Fibroblast of skin of right quadriceps (primary cell): ENCODE measurements at regions not wholly inside any gene's neighbourhood (a gene's known extent, or its start where the extent isn't known, plus 50 kb on each side); places are given as distances from the start of the nearest gene placed in this dataset.

Experiments
- DNase-seq: peaks from one replicate; pipeline ENCODE4 v3.0.0-alpha.2; 2013

DNA sequence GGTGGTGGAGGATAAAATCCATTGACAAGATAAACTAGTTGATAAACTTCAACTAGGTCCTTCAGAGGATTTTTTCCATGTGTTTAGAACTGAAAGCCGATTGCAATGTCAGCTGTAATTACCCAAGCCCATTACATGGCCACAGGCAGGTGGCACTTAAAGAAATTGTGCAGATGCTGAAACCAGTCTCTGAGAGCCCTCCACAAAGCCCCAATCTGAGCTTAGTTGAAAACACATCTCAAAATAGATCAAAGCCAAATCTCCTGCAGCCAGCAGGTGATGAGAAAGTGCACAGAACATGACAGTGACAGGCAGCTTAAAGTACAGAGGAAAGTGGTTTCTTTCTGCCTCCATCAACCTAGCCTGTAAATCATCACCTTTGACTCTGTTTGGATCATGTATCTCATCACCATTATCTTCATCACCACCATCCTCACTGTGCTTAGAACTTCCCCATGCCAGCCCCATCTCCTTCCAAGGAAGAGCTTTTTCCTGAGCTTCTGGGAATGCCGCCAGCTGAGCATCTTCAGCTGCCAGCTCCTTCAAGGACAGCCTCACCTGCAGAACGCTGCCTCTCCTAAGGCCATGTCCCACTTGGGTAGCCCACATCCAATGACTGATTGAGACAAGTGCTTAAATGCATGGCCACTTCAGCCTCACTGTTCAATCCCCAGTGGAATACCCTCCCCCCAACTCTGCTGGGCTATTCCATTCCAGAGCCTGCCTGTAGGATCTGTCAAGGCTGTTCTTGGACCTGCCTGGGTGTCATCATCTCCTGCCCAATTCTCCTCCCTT lies 219.5 kb upstream of the TMEM132C start:
- DNase-seq = no peak

DNA sequence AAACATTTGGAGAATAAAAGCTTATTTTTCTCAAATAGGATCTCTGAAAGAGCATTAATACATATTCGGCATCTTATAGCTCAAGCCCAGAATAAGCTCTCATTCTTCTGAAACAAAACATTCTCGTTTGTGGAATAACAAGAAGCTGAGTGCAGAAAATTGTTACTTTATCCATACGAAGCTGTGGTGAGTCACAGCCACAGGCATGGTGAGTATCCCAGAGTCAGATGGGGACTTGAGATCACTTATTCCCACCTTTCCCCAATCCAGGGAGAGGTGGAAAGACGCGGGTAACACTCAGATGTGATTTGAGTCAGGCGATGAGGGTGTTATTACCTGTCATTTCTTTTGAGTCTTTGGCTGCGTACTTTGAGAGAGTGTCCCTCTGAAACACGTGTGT lies 214.6 kb upstream of the TMEM132C start:
- DNase-seq = peak; percentile 28

- no peak for DNase-seq
Observed at GRCh38 chr12:128052777-128053176, 214.2 kb upstream of the TMEM132C start.

DNA sequence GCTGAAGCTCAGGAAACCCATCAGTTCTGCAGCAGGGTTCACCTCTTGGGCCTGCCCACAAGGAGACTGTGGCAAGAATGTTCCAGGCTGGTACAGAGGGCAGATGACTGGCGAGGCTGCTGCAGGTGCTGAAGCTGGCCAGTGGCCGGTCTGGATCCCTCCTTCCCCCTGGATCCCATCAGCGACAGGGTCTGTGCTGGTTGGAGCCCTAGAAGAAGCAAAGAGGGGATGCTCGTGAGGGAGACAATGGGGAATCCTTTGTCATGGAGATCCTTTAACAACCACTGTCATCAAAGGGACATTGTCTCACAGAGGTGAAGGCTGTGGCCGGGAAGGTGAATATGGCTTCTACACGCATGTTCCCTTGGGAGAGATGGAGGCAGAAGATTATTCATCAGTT lies 211.4 kb upstream of the TMEM132C start:
- DNase-seq = no peak

GRCh38 chr12:128056136-128056801 lies 210.7 kb upstream of the TMEM132C start:
- no peak for DNase-seq

DNA sequence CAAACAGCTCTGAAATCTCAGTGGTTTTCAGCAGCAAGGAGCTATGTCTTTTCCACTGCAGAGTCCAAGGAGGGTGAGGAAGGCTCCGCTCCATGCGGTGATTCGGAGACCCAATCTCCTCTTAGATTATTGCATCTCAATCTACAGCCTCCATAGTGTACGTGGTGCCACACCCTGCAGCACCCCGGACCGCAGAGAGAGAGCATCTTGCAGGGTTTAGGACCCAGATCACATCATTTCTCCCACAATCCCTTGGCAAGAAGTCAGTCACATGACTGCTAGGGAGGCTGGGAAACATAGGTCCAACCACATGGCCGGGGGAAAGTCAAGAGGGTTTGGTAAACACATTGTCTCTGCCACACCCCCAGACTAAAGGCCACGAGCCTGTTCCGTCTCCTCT lies 209.4 kb upstream of the TMEM132C start:
- DNase-seq = no peak

DNA sequence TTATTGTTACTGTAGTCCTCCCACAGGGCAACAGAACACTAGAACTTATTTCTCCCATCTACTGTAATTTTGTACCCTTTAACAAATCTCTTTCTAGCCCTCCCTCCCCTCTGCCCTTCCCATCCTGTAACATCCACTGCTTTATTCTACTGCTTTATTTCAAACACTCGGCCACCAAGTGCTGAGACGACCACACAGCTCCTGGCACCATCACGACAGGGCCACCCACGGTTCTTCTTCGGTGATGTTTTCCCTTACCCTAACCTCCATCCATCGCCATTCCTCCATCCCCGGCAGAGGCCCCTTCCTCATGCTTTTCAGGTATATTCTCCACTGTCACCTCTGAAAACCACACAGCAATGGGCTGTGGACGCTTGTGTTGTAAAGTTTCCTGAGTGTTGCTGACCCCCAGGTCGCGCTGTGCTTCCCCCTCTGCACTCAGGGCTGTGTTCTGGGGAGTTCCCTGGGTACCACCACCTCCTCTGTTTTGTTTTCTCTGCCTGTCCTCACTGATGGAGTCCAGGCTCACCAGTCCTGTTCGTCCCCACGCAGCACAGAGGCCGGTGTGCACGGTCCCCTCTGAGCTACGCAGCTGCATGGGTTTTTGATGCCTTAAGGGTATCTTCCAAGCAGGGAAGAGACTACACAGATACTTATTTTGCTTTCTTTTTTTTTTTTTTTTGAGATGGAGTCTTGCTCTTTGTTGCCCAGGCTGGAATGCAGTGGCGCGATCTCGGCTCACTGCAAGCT lies 207.2 kb upstream of the TMEM132C start:
- DNase-seq = no peak

DNA sequence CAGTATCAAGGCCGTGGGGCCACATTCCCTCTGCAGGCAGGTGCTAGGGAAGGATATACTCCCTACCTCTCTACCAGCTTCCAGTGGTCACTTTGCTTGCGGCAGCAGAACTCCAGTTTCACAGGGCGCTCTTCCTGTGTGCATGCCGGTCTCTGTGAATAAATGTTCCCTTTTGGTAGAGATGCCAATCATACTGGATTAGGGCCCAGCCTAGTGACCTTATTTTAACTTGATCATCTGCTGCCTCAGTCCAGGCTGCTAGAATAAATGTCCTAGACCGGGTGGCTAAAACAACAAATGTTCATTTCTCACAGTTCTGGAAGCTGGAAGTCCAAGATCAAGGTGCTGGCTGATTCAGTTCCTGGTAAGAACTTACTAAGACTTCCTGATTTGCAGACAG lies 198.8 kb upstream of the TMEM132C start:
- DNase-seq = no peak

DNA sequence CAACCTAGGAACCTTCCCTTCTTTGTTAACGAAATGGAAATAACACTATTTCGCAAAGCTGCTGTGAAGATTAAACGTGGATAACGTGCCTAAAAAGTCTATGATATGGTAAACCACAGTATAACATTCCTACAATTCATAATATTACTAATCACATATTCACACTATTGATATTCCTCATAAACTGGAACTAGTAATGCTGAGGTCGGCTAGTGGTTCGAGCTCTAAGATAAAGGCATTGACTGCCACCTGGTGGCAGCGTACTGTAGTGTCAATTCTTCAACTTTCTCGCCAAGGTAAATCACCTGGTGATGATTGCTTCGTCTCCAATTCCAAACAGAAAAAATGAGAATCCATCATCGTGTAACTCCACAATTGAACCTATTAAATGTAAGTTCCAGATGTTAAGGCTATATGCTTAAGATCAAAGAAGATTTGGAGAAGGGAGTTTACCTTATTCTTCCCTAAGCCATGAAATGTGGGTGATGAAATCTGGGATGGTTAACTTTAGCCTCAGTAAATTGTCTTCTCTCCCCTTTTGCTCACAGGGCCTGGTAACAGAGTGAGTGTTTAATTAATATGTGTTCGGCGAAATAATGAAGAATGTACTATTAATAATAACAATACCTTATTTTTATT lies 197.5 kb upstream of the TMEM132C start:
- peak; percentile 74 for DNase-seq

- DNase-seq = no peak
Observed at GRCh38 chr12:128073937-128074336, 193.0 kb upstream of the TMEM132C start.

GRCh38 chr12:128075332-128075731 lies 191.6 kb upstream of the TMEM132C start:
- no peak for DNase-seq

GRCh38 chr12:128076188-128076587 lies 190.8 kb upstream of the TMEM132C start:
- peak; percentile 95 for DNase-seq

GRCh38 chr12:128077211-128077916 lies 189.6 kb upstream of the TMEM132C start:
- DNase-seq = peak; percentile 69

- no peak for DNase-seq
Observed at GRCh38 chr12:128077917-128078298, 189.1 kb upstream of the TMEM132C start.

DNA sequence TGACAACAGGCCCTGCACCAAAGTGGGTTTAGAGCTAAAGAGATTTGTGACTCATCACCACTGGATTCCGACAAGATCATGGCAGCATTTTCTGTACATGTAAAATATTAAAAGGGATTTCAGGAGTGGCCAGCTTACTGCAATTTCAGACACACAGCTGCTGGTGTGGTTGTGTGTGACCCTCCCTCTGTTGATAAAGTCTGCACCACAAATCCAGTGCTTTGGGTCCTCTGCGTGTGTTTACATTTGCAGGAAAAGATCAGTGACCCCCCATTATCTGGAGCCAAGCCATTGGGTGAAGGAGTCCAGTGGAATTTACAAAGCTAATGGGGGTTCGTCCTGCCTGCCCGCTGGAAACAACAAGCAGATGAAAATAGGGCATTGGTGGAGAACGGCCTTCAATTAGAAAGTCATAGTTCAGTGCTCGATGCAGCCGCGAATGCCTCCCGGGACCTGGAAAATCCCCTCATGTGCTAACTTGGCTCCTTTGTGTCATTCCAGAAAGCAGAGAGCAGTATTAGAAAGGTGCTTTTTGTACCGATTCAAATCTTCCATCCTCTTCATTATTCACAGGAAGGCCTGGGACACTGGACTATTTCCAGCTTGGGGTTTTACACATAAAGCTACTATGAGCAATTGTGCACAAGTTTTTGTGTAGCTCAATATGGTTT lies 188.5 kb upstream of the TMEM132C start:
- DNase-seq = peak; percentile 81

DNA sequence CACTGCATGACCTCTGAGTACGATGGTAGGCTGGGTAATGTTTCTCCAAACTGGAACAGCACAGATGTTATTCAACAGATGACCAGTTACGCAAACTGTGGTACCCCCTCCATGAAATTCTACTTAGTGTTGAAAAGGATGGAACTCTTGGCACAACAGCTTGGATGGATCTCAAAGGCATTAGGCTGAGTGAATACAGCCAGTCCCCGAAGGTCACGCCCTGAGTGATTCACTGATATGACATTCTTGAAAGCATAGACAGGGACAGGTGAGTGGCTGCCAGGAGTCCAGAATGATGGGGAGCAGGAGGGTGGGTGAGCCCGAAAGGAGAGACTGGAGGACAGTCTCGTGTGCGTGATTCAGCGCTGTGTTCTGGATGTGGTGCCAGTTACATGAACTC lies 187.5 kb upstream of the TMEM132C start:
- no peak for DNase-seq

GRCh38 chr12:128083132-128083729 lies 183.7 kb upstream of the TMEM132C start:
- no peak for DNase-seq

DNA sequence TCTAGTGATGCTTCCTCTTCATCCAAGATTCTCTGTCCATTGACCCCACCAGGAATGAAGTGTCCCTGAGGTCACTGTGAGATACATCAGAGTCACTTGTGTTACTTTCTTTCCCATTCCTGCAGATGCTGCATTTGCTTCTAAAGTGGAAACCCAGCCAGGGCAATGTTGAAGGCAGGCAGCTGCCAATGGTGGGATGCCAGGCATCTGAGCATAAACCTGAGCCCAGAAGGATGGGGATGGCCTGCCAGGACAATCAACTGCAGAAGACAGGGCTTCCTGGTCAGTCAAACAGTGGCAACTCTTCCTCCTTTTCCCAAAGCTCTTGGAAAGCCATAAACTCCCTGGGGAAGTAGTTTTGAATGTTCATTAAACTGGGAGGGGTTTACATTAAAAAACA lies 178.0 kb upstream of the TMEM132C start:
- no peak for DNase-seq

GRCh38 chr12:128089961-128090360 lies 177.0 kb upstream of the TMEM132C start:
- DNase-seq = no peak

- no peak for DNase-seq
Observed at GRCh38 chr12:128091101-128091720, 175.8 kb upstream of the TMEM132C start.

DNA sequence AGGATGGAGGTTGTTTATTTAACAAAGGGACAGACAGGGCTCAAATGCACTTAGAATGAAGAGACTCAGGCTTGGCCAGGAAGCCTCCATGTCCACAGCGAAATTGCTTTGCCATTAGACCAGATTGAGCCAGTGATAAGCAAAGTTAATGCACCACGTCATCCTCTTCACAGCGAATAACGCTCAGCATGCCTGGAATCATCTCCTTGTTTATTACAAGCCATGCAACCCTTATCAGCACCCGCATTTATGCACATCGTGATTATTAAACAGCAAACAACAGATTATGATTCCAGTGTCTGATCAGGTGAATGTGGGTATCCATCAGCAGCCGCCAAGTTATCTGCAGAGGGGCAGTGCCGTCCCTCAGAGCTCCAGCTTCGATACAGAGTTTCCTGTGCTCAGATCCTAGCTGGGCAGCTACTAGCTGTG lies 175.0 kb upstream of the TMEM132C start:
- no peak for DNase-seq
